Ammon's horn (tissue), 1 donor: ENCODE measurements at regions not wholly inside any gene's neighbourhood (a gene's known extent, or its start where the extent isn't known, plus 50 kb on each side); places are given as distances from the start of the nearest gene placed in this dataset.

Source experiments
- DNase-seq: peaks from one replicate; pipeline ENCODE4 v3.0.0-alpha.2; 2016; ENCODE audit warnings: low spot score

DNA sequence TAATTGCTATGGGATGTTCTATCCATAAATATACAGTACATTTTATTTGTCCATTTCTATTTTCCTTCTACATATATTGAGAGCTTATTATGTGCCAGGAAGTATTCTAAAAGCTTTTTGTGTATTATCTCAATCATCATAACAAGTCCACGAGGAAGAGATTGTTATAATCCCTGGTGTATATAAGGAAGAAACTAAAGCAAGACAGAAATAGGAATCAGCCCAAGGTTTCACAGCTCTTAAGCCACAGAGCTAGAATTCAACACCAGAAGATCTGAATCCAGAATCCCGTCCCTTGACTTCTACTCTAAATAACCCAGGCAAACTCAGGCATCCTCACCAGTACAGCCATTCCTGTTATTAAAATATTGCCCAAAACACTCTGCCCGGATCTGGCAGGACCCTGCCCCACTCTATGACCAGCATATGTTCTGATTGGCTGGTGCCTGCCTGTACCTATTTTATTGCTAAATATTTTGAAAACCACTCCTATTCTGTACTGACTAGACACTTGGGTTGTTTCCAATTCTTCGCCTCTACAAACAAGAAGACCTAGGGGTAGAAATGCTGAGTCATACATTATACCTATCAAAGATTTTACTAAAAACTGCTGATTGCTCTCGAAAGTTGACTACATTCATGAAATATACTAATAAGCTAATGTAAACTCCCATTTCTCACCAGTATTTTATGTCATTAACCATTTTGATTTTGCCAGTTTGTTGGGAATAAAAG is 297.4 kb downstream of the ENC1 start:
- DNase-seq, result no peak

DNA sequence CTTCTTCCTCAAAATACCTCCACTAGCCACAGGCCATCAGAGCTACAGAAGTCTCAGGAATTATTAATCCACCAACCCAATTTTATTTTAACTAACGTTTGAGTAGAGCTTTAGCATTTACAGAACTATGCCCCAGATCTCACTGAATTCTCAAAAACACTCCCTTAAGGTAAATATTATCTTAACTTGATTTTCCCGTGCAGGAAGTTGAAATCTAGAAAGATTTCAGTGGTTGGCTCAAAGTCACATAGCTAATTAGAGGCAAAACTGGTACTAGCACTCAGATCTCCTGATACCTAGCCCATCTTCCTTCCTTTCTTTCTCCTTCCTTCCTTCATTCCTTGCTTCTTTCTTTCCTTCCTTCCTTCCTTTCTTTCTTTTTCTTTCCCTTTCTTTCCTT is 298.3 kb downstream of the ENC1 start:
- no peak for DNase-seq

DNA sequence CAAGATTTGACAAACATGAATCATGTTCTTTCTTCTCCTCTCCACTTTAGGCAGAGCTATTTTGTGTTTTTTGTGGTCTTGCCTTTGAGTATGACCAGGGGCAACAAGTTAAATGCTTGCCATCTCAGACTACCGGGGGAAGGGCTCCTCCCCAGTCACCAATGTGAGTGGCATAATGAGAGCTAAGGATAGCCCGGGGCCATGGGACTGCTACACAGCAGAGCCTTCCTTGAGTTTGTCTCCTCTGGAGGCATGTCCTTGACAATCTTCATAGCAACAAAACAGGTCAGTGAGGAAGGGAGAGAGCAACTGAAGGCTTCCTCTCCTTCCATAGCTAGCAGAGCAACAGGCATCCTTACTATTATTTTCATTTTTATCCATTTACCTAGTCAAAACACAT is 299.3 kb downstream of the ENC1 start:
- DNase-seq, result no peak

DNA sequence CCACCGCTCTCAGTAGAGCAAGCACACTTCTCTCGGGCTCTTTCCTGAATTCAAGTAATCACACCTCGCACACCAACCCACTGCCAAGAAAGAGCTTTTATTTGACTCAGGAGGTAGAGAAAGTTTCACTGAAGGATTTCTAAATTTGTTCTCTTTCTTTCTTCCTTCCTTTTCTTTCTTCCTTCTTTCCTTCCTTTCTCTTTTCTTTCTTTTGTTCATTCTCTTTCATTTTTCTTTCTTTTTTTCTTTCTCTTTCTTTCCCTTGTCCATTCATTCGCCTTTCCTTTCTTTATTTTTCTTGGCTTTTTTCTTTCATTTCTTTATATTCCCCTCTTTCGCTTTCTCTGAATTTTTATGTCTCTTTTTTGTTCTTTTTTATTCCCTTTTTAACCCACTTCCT is 300.1 kb downstream of the ENC1 start:
- DNase-seq, result no peak

DNA sequence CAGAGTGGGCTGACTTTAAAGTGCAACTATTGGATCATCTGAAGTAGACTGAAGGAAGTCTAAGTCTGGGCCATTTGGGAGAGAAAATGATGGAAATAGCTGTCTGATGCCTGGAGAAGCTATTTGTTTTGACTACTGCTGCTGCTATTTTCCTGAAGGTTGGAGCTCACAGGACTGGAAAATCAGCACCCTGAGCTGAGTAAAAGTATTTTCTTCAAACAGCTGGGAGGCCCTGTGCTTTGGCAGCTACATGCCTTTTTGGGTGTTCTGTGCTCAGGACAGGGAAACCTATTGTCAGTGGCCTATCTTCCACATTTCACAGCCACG is 302.6 kb downstream of the ENC1 start:
- no peak for DNase-seq

DNA sequence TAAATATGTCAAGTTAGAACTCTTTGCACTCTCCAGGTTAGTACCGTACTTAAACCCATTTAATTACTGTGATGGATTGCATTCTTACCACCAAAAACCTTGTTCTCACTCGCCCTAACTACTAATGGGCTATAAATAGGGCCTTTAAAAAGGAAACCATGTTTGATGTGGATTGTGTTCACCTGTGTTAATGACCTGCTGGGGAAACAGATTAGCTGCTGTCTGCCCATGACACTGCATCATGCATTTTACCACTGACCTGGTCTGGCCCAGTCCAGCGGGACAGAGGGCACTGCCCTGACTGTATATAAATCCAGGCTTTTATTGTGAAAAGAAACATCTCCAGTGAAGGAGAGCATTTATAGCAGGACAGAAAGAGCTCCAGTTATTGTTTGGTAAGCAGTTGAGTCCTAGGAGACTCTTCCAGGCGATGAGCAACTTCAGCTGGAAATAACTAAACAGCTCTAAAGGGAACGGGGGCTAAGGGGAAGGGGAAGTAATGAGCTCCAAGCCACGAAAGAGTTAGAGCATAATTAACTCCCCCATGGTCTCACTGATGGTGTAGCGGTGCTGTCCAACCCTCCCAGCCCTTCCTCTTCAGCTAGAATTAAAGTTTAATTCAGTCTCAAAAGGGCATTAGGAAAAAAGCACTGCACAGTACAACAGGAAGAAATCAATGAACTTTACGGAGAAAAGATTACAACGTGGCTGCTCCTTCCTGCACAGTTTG is 303.1 kb downstream of the ENC1 start:
- no peak for DNase-seq

DNA sequence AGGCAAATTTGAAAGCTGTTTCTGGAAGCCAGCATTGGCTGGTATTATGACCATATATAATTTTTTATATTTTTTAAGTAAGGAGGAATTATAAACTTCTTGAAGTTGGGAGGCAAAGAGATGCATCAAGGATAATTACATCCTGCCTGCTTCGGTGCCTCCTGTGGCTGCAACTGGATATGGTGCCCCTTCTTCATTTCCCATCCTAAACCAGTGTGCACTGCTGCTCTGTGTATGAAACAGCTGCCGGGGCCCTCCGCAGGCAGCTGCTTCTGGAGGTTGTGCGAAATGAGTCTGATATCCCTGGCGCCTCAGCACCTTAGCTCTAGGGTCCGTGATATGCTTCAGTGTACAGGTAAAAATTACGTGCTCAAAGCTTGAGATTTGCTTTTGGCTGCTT is 304.2 kb downstream of the ENC1 start:
- no peak for DNase-seq

DNA sequence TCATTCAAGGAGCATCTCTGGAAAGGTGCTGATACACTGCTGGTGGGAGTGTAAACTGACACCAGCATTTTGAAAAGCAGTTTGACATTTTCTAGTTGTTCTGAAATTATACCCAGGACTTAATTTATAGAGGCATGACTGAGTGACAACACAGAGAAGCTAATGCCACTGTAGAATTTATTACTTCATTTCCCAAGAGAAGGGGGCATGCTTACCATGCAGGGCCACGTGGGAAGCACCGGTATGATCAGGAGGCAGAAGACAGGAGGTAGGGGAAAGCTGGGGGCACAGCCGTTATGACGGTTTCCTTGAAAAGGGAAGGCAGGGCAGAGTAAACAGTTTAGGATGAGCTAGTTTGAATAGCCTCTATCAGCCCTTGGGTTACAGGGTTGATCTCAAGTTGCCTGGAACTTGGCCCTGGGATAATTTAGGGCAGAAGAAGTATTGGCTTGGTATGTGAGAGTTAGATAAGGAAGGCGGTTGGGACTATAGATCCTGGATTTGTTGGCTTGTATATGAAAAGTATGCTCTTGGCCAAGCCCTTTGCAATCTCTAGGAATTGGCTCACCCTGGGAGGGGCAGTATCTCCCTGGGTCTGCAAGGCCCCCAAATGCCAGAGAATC is 305.7 kb downstream of the ENC1 start:
- DNase-seq, result no peak

DNA sequence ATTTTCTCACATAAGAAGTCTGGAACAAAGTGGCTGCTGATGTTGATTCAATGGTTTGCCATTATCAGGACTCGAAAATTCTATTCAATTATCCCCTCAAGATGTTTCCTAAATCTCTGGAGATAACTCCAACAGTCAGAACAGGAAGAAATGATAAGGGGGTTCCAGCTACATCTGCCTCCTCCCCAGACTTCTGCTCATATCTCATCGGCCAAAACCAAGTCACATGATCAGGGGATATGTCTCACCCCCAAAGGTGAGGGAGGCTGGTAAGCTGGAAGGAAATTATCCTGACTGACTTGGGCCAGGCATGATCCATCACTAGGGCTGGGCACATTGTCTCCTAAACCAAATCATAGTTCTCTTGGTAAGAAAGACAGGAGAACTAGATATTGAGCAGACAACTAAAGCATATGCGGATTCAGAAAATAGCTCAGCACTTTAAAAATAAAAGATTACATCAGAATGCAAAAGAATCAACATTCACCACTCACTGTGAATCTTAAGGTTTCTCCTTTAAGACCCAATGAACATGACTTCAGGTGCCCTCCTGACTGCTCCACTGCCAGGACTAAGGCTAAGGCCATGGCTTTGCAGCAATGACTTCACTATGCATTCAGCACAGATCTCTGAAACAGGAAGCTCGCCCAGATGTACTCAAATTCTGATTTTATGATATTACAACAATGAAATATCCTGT is 306.3 kb downstream of the ENC1 start:
- DNase-seq, result no peak

DNA sequence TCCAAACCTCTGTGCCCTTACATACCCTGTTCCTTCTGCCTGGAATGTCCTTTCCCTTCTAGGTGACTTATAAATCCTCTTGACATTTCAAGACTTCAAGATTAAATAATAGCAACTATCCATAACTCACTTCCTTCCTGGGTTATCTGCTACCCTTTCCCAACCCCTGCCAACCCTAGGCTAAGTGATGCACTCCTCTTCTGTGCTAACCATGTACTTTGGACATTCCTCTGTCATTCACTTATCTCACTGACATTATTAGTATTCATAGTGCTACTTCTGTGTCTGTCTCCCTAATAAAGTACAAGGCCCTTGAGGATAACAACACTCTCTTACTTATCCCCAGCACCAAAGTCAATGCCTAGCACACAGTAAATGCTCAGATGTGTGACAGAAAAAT is 307.1 kb downstream of the ENC1 start:
- DNase-seq, result no peak

DNA sequence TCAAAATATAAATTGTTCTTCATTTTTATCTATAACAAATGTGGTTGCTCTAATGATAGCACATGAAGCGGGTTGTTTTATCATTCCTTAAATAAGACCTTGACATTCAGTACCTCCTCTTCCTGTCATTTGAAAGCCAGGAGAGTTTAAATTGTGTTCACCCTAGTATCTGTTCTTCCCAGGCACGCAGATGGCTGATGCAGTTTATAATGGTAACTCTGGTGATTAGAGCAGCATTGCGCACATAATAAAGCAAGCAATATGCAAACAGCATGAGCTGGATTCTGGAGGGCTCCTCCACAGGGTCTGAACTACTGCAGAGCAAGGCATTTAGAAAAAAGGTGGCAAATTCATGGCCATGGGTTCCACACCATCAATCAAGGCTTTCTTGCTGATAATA is 307.8 kb downstream of the ENC1 start:
- DNase-seq, result no peak

DNA sequence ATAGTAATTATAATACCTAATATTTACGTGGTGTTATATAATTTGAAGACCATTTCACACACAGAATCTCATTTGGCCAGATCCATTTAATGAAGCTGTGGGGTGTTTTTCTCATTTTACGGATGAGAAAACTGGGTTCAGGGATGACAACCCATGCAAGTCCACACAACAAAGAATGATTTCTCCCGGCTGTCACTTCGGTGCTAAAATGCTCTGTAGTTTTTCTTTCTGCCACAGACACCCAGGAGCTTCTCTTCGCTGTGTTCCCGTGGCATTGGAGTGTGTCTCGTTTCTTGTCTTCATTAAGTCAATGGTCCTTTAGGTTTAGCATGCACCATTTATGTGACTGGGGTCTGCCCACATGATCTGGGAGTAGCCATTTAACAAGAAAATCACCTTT is 308.5 kb downstream of the ENC1 start:
- DNase-seq, result no peak

DNA sequence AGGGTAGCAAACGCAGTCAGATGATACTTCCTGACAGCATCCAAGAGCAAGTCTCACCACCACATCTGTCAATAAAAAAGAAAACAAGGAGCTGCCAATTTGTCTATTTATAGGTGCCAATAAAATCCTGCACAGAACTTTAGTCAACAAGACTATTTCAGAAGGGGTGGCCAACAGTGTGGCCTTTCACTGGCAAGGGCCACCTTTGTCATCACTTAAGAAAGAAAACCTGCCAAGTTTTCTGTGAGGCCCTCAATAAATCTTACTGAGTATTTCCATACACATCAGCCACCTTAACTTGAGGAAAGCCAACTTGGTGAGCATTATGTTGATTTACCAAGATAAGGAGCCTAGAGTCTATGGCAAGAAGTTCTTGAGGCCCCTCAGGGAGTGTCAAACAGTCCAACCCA is 312.3 kb downstream of the ENC1 start:
- no peak for DNase-seq

DNA sequence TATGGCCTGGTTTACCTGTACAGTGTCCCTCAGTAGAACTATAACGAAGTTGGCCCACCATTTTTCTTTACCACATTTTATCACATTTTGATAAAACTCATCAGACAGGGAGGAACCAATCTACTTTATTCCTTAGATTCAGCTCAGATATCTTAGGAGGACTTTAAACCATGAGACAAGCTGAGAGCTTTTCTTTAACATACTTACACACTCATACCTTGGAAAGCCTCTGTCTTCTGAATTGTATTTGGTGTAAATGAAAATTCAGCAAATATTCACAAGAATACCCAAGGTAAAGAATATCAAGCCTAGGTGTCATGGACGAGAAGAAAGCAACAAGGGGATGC is 313.2 kb downstream of the ENC1 start:
- DNase-seq, result no peak

DNA sequence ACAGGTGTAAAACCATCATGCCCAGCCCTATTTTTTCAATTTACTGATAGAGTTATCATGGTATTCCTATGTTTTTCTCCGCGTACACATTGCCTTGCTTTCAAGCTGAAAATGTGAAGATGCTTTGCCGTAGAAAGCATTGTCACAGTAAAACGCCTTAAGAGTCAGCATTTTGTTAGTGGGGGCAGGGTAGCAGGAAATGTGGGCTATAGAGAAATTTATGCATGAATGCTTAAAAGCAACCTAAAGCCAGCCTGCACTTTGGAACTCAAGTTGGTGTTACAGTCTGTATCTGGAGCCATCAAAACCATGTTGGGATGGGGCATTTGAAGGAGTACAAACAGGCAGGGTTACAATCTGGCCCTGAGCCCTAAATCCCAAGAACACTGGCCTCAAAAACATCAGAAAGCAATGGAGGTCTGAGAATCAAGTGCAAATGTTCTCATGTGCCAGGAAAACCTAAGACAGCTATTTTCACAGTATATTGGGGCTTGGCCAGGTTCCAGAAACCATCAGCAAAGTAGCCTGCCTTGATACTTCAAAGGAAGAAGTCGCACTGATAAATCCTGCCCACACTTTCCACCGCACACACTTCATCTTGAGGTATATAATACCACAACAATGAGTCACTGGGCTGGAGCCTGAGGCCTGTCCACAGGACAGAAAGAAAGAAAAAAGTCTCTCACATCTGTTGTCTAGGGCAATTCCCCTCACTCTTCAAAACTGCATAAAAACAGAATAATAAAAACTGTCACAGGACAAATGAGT is 313.8 kb downstream of the ENC1 start:
- DNase-seq, result no peak

DNA sequence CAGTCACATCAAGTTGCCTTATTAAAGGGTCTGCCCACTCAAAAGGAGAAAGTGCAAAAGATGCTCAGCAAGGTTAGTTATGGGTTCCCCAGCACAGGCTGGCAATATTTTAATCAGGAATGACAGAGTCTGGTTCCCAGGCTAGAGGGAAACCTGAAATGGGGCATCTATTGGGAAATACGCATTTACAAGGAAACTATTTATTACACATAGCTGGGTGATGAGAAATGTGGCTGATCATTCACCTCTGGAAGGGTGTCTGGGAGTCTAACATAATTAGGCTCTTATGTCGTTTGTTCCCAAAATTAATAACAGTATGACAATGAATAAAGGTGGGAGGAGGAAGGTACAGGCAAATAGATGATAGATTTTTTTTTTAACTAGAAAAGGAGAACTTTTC is 314.7 kb downstream of the ENC1 start:
- no peak for DNase-seq

DNA sequence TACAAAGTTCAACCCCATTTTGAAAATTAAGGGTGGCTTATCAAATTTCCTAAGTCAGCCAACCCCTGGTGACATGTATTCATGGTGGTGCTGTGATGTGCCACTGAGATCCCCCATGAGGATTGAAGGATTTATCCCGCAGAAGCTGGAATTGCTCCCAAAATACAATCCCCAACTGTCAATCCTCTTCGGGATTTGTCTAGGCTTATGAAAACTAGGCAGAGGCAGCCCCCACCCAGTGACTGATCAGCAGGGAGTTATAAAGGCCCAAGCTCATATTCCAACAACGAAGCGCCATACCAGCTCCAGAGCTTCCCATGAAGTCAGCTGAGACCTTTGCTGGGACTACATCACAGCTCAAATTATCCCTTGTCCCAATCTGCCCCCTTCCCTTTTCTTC is 316.0 kb downstream of the ENC1 start:
- no peak for DNase-seq

DNA sequence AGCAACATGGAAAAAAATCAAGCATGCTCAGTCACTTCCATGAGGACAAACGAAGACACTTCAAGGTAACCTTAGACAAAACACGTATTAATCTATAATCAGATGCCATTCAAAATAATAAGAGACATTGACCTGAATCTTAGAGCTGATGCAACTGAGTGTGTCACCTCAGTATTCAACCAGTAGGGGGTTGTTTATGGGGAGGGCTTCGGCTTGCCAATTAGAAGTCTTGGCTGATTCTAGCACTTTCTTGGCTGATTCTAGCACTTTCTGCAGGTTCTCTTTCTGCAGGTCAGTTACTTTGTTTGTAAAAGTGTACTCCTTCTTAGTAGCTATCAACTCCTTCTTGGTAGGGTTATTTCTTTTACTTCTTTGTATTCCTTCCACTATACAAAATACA is 317.6 kb downstream of the ENC1 start:
- no peak for DNase-seq

DNA sequence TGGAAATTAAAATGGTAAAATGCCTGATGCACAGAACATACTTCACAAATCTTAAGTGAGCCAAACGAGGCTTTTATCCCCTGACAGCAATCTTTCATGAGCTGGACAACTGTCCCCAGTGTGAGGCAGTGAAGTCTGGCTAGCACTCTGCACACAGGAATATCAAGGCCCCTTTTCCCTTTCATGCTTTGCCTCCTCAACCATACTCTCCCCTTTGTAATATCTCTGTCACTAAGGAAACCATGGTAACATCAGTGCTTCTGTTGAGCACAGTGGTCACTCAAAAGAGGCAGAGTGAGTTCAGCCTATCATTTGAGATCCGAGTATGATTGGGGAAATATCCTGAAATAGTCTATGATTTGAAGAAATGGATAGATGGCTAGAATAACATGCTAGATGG is 318.3 kb downstream of the ENC1 start:
- no peak for DNase-seq

DNA sequence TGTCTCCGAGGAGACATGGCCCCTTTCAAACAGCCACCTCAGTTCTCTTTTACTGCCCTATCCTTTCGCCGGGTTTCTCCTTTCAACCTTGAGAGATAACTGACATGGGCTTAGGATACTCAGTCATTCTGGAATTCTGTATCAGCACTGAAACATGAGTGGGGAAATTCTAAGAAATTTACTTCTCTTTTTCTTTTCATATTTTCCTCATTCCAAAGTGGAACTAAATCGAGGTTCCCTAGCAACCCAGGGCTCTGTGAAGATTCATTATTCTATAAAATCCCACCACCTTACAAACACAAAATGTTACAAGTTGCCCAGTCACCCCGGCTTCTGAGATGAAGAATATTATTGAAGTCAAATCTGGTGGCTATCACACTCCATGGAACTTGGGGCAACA is 319.2 kb downstream of the ENC1 start:
- DNase-seq, result no peak

DNA sequence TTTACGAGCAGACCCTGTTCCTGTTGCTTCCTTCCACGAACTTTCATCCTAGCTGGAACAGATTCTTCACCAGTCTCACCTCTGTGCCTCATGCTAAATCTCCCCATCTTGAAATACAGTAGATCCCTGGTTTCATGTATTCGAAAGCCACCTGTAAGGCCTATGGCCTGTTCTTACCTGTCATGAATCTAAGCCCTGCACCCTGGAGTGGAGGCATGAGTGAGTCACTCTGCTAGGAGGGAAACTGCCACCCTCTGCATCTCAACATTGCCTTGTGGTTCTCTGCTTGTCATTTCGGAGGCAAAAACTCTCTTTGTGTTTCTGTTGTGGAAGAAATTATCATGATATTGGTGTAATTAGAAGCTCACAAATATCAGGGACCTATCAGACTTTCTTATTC is 320.0 kb downstream of the ENC1 start:
- no peak for DNase-seq

DNA sequence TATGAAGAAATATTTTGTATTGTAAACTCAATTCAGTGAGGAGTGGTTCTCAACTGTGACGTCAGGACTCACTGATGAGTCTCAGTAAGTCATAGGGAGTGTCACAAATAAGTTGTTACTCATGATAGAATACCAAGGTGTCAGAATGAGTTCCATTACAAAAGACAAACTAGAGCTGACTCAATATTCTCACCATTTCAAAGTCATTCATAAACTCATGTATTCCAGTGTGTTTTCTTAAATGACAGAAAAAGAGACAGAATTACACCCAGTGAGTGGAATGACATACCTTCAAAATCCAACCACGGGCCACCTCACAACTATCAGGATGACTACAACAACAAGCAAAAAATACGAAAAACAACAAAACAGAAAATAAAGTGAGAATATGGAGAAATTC is 321.5 kb downstream of the ENC1 start:
- no peak for DNase-seq
